ENCODE measurements at regions not wholly inside any gene's neighbourhood (a gene's known extent, or its start where the extent isn't known, plus 50 kb on each side); places are given as distances from the start of the nearest gene placed in this dataset.
A peak's percentile ranks its signal among the peaks of the same experiment; 100 is the strongest.
"Not testable (repeated sequence)": the region's sequence is repeated elsewhere in the genome, so short reads cannot be mapped to it uniquely, and the experiment has no call there.

DNA sequence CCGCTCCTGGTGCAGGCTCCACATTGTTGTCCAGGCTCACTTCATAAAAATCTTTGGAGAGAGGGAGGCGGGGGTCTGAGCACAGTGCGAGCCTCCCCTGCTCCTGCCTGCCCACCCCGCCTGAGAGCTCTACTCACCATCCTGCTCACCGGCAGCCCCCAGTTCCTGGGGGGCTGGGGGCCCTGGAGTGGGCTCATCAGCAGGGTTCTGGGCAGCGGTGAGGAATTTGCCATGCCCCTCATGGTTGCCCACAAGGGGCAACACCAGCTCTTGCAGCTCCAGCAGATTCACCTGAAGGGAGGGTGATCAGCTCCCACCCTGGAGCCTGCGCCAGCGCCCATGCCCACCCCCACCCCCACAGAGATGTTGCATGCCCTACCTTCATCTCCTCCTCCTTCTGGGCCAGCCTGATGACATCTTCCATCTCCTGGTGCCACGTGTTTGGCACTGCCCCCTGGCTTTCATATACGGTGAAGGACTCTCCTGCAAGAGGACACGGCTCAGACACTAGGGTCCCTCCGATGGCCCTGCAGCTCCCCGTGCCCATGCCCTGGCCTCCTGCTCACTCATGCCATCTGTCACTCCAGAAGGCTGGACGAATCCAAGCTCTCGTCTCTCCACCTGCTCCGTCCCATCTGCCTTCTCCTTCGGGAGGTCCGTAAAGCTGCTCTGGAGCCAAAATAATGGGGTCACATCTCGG is 162.1 kb downstream of the TBC1D2B start:
- in situ Hi-C loops (cut with HindIII; ENCODE audit: low pct_unique_long_range_greater_than_20kb, low sequenced_read_pairs) = no loop called here
- DNase-seq (ENCODE audit: low read depth, low spot score) = no peak

DNA sequence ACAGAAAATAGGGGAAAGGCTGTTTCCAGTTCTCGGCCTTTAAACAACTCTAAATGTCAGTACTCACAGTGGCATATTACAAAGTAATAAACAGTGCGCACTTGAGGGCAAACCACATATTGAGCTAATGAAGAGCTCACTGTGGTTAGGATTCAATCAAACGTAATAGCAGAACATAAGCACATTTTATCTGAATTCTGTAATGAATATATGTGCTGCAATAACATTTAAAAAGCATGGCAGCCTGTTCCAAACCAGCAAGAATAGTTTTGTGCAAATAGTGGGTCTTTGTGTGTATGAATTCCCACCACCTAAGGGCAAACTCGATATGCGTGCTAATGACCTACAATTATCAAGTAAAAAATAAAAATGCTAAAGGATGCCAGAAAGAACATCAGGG is 163.0 kb downstream of the TBC1D2B start:
- in situ Hi-C loops (cut with HindIII; ENCODE audit: low pct_unique_long_range_greater_than_20kb, low sequenced_read_pairs) = not testable (repeated sequence)
- peak; percentile 66 for DNase-seq (ENCODE audit: low read depth, low spot score)

GRCh38 chr15:77910030-77910911 is 167.2 kb downstream of the TBC1D2B start:
- peak; percentile 80 for DNase-seq (ENCODE audit: low read depth, low spot score)
- in situ Hi-C loops (cut with HindIII; ENCODE audit: low pct_unique_long_range_greater_than_20kb, low sequenced_read_pairs) = not testable (repeated sequence)

- in situ Hi-C loops (cut with HindIII; ENCODE audit: low pct_unique_long_range_greater_than_20kb, low sequenced_read_pairs) = no loop called here
- DNase-seq (ENCODE audit: low read depth, low spot score) = no peak
These were observed 168.2 kb downstream of the TBC1D2B start for GRCh38 chr15:77909182-77909940.

- in situ Hi-C loops (cut with HindIII; ENCODE audit: low pct_unique_long_range_greater_than_20kb, low sequenced_read_pairs); DNase-seq (ENCODE audit: low read depth, low spot score): not testable (repeated sequence)
These were observed 168.8 kb downstream of the TBC1D2B start for GRCh38 chr15:77908752-77909111.

GRCh38 chr15:77907824-77908751 is 169.4 kb downstream of the TBC1D2B start:
- in situ Hi-C loops (cut with HindIII; ENCODE audit: low pct_unique_long_range_greater_than_20kb, low sequenced_read_pairs) = no loop called here
- peak; percentile 77 for DNase-seq (ENCODE audit: low read depth, low spot score)

- DNase-seq (ENCODE audit: low read depth, low spot score); in situ Hi-C loops (cut with HindIII; ENCODE audit: low pct_unique_long_range_greater_than_20kb, low sequenced_read_pairs): not testable (repeated sequence)
These were observed 171.2 kb downstream of the TBC1D2B start for GRCh38 chr15:77906062-77906990.

GRCh38 chr15:77905301-77905920 is 172.1 kb downstream of the TBC1D2B start:
- no peak for DNase-seq (ENCODE audit: low read depth, low spot score)
- in situ Hi-C loops (cut with HindIII; ENCODE audit: low pct_unique_long_range_greater_than_20kb, low sequenced_read_pairs) = no loop called here

DNA sequence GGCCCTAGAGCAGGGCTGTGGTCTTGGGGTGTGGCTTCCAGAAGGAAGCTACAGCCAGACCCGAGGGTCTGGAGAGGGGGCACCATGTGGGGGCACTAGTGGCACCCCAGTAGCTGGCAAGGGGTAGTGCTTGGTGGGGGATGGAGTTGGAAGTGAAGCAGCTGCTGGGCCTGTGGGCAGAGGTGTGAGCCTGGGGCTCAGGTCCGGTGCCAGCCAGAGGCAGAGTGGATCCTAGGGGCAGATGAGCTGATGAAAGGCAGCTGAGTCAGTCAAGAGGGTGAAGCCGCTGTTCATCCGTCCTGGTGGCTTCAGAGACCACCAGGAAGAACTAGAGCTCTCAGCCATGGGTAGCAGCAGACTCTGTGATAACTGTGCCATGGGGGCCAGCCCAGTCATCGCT is 172.6 kb downstream of the TBC1D2B start:
- in situ Hi-C loops (cut with HindIII; ENCODE audit: low pct_unique_long_range_greater_than_20kb, low sequenced_read_pairs) = no loop called here
- no peak for DNase-seq (ENCODE audit: low read depth, low spot score)

- no peak for DNase-seq (ENCODE audit: low read depth, low spot score)
- in situ Hi-C loops (cut with HindIII; ENCODE audit: low pct_unique_long_range_greater_than_20kb, low sequenced_read_pairs) = no loop called here
These were observed 173.1 kb downstream of the TBC1D2B start for GRCh38 chr15:77904436-77904821.

DNA sequence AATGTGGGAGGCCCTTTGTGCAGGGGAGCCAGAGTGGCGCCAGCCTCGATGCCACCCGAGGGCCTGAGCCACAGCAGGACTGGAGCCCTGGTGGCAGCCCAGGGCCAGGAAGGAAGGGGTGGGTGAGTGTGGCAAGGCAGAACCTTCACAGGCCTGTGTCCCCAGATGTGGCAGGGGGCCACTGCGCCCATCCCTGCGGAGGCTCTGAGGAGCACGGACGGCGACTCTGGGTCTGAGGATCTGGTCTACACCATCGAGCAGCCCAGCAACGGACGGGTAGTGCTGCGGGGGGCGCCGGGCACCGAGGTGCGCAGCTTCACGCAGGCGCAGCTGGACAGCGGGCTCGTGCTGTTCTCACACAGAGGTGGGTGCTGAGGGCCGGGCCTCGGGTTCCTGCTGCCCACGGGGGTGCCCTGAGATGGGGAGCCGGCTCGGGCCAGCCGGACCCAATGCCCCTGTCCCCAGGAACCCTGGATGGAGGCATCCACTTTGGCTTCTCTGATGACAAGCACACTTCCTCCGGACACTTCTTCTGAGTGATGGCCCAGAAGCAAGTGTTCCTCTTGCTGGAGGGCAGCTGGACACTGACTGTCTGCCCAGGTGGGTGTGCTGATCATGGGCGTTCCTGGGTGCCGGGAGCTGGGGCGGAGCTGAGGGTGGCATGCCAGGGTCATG is 173.6 kb downstream of the TBC1D2B start:
- in situ Hi-C loops (cut with HindIII; ENCODE audit: low pct_unique_long_range_greater_than_20kb, low sequenced_read_pairs); DNase-seq (ENCODE audit: low read depth, low spot score): not testable (repeated sequence)

- in situ Hi-C loops (cut with HindIII; ENCODE audit: low pct_unique_long_range_greater_than_20kb, low sequenced_read_pairs) = not testable (repeated sequence)
- peak; percentile 26 for DNase-seq (ENCODE audit: low read depth, low spot score)
These were observed 174.4 kb downstream of the TBC1D2B start for GRCh38 chr15:77902921-77903760.

DNA sequence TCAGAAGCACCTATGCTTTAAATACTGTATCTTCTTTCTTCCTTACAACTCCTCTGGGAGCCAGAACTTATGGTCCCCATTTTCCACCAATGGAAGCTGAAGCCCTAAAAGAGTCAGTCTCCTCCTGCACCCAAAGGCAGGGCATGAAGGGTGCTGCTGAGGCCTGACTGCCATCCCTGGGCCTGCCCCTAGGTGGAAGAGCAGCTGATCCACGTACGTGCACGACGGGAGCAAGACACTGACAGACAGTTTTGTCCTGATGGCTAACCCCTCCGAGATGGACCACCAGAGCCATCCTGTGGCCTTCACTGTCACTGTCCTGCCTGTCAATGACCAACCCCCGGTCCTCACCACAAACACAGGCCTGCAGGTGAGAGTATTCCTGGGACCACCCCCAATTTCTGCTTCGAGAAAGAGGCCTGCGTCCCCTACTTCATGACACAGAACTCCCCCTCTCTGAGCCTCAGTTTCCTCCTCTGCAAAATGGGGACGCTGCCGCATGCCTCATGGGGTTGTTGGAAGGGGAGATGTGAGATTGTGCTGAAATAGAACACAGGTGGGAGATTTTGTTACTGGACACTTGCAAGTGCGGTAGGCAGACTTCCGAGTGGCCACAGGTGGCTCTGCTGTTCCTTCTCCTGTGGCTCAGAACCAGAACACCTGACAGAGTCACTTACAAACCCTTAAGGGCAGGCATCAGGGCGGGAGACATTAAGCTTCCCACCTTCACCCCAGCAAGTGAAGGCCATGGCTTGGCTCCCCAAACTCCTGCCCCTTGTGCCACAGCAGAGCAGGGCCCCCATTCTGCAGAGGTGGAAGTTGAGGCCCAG is 175.4 kb downstream of the TBC1D2B start:
- in situ Hi-C loops (cut with HindIII; ENCODE audit: low pct_unique_long_range_greater_than_20kb, low sequenced_read_pairs) = no loop called here
- peak; percentile 28 for DNase-seq (ENCODE audit: low read depth, low spot score)

Measured in SK-MEL-5 (cell line).